GM19043 (cell line): ENCODE measurements at regions not wholly inside any gene's neighbourhood (a gene's known extent, or its start where the extent isn't known, plus 50 kb on each side); places are given as distances from the start of the nearest gene placed in this dataset.
"Not testable (repeated sequence)": the region's sequence is repeated elsewhere in the genome, so short reads cannot be mapped to it uniquely, and the experiment has no call there.

Experiments
- ATAC-seq: cut with Tn5 transposase; IDR thresholded peaks from one replicate; pipeline ENCODE4 v1.9.1; 2021; ENCODE audit warnings: low read depth; ENCODE audit not compliant: unreplicated experiment

GRCh38 chr9:41019858-41020562, 108.5 kb downstream of the FOXD4L6 start:
- not testable (repeated sequence) for ATAC-seq

- ATAC-seq, result not testable (repeated sequence)
Measured at GRCh38 chr9:41018948-41019347, 109.5 kb downstream of the FOXD4L6 start.

DNA sequence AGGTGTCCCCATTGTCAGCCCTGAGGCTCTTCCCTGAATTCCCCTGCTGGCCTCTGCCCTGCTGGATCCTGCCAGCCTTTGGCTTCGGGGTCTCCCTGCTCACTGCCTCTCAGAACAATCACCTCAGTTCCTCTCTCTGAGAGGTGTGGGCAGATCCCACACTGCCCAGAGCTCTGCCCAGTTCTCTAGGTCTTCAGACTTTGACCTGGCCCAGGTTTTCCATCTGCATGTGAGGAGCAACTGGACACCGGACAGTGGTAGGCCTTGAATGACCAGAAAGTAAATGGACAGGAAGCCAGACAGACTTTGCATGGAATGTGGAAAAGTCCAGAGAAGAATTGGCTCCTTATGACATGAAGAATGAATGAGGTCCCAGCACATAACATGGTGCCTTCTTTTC, 111.8 kb downstream of the FOXD4L6 start:
- ATAC-seq, result not testable (repeated sequence)

DNA sequence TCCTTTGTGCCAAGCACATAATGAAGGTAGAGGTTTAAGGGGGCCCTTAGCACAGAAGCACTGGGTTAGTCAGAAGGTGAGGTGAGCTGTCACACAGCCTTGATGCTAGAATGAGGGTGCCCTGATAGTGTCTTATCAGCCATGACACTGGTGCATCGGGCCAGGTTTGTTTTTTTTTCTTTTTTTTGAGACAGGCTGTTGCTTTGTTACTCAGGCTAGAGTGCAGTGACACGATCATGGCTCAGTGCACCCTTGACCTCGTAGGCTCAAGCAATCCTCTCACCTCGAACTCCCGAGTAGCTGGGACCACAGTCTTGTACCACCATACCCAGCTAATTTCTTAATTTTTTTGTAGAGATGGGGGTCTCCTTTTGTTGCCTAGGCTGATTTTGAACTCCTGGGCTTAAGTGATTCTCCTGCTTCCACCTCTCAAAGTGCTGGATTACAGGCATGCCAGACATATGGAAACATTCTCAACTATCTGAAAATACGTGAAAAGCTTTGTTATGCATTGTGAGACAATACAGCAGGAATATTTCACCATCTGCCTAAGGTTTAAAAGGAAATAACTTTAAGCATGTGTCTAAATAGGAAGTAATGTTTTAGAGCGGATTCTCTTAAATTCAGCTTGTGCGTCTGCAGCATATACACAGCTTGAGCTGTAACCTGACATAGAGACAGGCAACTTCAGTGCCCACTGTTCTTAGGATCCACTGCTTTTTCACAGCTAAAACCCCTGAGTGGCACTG, 128.4 kb downstream of the FOXD4L6 start:
- ATAC-seq, result not testable (repeated sequence)

GRCh38 chr9:40995490-40995889, 133.0 kb downstream of the FOXD4L6 start:
- ATAC-seq, result not testable (repeated sequence)

- ATAC-seq, result not testable (repeated sequence)
Measured at GRCh38 chr9:40993842-40994241, 134.6 kb downstream of the FOXD4L6 start.

DNA sequence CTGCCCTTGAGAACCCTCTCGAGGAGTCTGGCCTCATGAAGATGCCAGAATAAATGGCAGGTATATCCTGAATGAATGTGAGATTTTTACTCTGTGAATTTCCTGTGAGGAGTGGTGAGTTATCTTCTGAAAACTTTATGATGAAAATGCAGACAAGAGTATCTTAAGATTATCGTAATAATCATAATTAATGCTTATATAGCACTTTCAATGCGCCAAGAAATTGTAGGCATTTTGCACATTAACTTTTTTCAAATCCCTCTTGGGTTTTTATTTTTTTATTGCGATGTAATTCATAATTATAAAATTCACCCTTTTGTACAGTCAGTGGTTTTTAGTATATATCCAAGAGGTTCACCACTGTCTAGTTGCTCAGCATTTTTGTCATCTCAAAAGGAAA, 135.1 kb downstream of the FOXD4L6 start:
- not testable (repeated sequence) for ATAC-seq

- peak; percentile 27 for ATAC-seq
Measured at GRCh38 chr9:40992472-40992821, 136.0 kb downstream of the FOXD4L6 start.

- peak; percentile 100 for ATAC-seq
Measured at GRCh38 chr9:40991741-40992471, 136.6 kb downstream of the FOXD4L6 start.

DNA sequence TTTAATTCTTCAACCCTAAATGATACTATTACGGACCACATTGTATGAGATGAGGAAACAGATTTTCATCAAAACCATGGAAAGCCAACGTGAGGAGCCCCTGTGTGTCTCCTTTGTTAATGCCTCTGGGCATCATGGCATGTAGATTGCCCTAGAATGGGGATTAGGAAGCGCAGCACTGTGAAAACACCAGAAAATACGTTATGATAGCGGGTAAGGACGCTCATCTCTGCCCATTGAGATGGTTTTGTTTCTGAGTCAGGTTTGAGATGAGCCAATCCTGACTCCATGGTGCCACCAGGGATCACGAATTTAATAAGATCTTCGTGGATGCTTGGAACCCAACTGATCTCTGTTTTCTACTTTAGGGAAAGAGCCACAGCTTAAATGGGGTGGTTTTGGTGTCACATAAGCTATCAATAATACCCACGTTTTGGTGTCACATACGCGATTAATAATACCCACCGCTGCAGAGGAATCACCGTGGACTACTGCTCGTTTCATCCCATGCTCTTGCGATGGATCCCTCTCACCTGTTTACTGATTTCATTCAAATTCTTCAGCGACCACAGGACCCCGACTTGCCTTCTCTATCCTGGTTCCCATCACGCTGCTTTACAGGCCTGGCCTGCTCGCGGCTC, 137.3 kb downstream of the FOXD4L6 start:
- not testable (repeated sequence) for ATAC-seq

DNA sequence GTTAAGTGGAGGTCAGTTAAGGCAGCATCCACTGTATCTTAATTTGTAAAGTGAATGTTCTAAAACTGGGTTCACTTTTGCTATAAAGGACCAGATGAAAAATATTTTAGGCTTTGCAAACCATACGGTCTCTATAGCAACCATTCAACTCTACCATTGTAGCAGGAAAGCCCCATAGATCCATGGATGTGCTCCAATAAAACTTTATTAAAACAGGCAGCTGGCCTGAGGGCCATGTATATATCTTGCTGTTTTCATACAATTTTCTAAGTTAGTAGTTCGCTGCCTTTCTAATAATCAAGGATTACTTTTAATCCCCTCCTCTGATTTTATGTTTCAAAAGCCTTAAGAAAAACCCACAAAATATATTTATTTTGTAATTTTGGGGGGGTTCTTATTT, 142.1 kb downstream of the FOXD4L6 start:
- not testable (repeated sequence) for ATAC-seq

DNA sequence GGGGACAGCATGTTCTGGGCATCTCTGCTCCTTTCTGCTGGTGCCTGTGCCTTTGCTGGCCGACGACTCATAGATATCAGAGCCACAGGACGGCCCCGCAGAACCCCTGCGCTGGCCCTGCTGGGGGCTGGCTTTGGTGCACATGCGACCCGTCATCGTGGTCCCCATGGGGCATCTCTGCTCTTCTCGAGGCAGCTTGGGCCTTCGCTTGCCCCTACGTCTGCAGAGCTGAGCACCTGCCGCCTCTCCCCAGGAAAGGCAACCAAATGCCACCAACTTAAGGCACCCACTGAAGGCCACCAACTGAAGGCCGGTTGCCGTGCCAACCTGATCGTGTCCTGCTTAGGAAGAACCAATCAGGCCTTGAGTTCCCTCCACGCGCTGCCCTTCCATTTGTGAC, 153.1 kb downstream of the FOXD4L6 start:
- ATAC-seq, result not testable (repeated sequence)

DNA sequence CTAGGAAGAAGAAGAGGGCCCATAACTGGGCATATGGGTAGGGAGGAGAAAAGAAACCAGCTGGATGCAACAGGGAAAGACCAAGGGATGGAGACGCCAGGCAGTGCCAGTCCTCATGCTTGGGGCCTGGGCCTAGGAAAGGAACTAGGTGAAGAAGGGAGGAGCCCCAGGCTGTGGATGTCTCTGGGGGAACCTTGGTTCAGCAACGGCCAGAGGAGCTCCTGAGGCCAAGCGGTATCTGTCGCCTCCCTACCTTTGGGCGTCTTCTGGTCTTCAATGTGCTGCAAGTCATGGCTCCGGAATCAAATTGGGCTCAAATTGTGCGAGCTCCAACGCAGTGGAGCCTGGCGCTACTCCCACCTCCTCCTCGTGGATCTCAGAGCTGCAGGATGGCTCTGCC, 153.6 kb downstream of the FOXD4L6 start:
- ATAC-seq, result not testable (repeated sequence)

DNA sequence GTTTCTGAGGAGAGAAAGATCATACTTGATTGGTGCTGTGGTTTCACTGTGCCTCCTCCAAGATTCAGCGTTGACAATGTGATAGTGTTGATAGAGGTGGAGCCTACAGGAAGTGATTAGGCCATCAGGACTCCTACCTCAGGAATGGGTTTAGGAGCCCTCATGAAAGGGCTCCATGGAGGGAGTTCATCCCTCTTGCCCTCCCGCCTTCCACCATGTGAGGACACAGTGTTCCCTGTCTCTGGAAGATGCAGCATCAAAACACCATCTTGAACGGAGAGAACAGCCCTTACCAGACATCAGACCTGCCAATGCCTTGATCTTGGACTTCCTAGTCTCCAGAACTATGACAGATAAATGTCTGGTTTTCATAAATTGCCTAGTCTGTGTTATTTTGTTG, 156.7 kb downstream of the FOXD4L6 start:
- not testable (repeated sequence) for ATAC-seq

DNA sequence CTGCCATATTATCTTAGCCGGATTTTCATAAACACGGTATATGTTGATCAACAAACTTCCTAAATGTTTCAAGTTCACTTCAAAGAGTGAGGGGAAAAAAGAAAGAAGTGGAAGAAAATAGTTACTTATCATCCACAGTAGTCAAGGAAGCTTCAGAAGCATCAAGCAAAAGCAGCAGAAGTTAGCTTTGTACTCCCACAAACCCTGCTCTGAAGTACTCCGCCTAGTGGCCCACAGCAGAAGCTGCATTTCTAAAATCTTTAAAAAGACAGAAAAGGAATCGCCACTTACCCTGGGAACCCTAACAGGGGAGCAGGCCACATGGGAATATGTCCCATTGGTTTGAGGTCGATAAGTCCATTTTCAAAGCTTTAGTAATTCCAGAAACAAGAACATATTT, 158.1 kb downstream of the FOXD4L6 start:
- not testable (repeated sequence) for ATAC-seq

DNA sequence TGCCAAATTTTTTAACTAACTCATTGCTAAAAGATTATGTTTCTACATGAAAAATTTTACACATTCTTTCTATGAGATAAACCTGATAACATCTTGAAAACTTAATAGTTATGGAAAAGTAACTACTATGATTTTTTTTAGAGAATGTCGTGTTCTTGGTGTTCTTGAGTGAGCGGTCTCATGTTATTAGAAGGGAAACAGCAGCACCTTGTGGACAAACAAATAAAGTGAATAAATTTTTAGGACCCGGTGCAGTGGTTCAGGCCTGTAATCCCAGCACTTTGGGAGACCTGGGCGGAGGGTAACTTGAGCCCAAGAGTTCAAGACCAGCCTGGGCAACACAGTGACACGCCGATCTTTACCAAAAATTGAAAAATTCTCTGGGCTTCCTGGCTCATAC, 166.0 kb downstream of the FOXD4L6 start:
- ATAC-seq, result not testable (repeated sequence)

DNA sequence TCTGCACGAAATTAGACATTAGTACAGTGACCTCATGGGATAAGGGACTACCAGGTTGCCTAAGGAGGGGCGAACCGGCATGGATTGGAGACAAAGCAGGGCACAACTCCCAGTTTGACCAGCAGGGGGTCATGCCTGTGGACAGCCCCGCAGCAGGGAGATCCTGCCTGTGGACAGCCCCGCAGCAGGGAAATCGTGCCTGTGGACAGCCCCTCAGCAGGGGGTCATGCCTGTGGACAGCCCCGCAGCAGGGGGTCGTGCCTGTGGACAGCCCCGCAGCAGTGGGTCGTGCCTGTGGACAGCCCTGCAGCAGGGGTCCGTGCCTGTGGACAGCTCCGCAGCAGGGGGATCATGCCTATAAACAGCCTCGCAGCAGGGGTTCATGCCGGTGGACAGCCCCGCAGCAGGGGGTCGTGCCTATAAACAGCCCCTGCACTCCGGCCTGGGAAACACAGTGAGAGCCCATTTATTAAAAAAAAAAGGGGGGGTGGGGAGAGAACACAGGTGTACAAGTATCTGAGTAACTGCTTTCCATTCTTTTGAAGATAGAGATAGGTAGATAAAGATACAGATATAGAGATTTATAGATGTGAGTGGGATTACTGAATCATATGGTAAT, 176.5 kb downstream of the FOXD4L6 start:
- ATAC-seq, result not testable (repeated sequence)

DNA sequence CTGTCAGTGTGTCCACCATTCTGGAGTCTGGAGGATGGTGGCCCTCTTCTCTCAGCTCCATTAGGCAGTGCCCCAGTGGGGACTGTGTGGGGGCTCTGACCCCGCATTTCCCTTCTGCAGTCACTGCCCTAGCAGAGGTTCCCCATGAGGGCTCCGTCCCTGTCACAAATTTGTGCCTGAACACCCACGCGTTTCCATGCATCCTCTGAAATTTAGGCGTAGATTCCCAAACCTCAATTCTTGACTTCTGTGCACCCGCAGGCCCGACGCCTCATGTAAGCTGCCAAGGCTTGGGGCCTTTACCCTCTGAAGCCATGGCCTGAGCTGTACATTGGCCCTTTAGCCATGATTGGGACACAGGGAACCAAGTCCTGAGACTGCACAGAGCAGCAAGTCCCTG, 182.3 kb downstream of the FOXD4L6 start:
- ATAC-seq, result not testable (repeated sequence)

- not testable (repeated sequence) for ATAC-seq
Measured at GRCh38 chr9:40942730-40943129, 185.8 kb downstream of the FOXD4L6 start.

DNA sequence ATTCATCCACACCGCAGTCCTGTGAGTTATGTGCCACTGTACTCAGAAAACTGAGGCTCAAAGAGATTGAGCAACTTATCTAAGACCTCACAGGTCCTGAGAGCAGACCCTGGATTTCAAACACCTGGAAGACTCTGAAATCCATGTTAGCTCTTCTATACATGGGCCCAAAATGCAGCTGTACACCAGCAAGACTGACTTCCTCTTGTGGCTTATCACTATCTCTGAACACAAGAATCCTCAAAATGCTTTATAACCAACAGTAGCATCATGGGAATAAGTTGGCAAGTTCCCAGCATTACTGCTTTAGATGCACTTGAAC, 188.6 kb downstream of the FOXD4L6 start:
- ATAC-seq, result not testable (repeated sequence)
